ENCODE measurements at regions not wholly inside any gene's neighbourhood (a gene's known extent, or its start where the extent isn't known, plus 50 kb on each side); places are given as distances from the start of the nearest gene placed in this dataset.

DNA sequence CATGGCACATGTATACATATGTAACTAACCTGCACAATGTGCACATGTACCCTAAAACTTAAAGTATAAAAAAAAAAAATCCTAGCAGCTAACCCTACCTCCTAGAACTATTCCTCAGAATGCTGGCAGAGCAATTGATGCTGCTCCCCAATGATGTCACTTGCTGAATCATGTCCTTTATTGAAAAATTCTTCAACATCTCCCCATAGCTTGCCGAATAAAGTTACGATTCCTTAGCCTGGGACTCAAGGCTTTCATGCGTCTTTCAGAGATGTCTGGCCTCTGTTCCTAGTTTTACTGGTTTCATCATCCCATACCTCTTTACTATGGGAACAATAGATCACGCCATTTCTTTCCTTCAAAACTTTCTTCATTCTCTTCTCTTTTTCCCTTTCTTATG lies 174.7 kb upstream of the FAT1 start:
- TF ChIP-seq, protein P1, sequence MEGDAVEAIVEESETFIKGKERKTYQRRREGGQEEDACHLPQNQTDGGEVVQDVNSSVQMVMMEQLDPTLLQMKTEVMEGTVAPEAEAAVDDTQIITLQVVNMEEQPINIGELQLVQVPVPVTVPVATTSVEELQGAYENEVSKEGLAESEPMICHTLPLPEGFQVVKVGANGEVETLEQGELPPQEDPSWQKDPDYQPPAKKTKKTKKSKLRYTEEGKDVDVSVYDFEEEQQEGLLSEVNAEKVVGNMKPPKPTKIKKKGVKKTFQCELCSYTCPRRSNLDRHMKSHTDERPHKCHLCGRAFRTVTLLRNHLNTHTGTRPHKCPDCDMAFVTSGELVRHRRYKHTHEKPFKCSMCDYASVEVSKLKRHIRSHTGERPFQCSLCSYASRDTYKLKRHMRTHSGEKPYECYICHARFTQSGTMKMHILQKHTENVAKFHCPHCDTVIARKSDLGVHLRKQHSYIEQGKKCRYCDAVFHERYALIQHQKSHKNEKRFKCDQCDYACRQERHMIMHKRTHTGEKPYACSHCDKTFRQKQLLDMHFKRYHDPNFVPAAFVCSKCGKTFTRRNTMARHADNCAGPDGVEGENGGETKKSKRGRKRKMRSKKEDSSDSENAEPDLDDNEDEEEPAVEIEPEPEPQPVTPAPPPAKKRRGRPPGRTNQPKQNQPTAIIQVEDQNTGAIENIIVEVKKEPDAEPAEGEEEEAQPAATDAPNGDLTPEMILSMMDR (IDR thresholded peaks at IDR 0.05) = no peak
- no peak for TF ChIP-seq EP300 (IDR thresholded peaks at IDR 0.05)
